ENCODE measurements at regions not wholly inside any gene's neighbourhood (a gene's known extent, or its start where the extent isn't known, plus 50 kb on each side); places are given as distances from the start of the nearest gene placed in this dataset.

DNA sequence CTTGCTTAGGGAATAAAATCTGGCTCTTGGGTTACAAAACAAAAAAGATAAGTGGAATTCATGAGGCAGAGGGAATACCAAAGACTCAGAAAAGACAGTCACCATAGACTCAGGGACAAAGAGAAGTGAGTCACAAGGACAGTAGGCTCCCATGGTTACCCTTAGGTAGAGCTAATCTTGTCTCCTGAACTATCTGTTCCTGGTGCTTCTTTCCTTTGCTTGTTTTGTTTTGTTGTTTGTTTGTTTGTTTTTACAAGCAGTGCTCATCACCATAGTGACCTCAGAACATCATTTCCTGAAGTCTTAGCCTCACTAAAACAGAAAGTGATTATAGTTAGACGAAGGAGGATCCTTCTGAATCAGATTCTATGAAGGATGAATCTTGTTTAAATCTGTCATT lies 142.3 kb upstream of the SOX21 start (continued):
- TF ChIP-seq, protein P1, sequence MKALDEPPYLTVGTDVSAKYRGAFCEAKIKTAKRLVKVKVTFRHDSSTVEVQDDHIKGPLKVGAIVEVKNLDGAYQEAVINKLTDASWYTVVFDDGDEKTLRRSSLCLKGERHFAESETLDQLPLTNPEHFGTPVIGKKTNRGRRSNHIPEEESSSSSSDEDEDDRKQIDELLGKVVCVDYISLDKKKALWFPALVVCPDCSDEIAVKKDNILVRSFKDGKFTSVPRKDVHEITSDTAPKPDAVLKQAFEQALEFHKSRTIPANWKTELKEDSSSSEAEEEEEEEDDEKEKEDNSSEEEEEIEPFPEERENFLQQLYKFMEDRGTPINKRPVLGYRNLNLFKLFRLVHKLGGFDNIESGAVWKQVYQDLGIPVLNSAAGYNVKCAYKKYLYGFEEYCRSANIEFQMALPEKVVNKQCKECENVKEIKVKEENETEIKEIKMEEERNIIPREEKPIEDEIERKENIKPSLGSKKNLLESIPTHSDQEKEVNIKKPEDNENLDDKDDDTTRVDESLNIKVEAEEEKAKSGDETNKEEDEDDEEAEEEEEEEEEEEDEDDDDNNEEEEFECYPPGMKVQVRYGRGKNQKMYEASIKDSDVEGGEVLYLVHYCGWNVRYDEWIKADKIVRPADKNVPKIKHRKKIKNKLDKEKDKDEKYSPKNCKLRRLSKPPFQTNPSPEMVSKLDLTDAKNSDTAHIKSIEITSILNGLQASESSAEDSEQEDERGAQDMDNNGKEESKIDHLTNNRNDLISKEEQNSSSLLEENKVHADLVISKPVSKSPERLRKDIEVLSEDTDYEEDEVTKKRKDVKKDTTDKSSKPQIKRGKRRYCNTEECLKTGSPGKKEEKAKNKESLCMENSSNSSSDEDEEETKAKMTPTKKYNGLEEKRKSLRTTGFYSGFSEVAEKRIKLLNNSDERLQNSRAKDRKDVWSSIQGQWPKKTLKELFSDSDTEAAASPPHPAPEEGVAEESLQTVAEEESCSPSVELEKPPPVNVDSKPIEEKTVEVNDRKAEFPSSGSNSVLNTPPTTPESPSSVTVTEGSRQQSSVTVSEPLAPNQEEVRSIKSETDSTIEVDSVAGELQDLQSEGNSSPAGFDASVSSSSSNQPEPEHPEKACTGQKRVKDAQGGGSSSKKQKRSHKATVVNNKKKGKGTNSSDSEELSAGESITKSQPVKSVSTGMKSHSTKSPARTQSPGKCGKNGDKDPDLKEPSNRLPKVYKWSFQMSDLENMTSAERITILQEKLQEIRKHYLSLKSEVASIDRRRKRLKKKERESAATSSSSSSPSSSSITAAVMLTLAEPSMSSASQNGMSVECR (CRISPR knock-in tag; IDR thresholded peaks at IDR 0.05; ENCODE audit: borderline replicate concordance): no peak
- TF ChIP-seq, protein P2, sequence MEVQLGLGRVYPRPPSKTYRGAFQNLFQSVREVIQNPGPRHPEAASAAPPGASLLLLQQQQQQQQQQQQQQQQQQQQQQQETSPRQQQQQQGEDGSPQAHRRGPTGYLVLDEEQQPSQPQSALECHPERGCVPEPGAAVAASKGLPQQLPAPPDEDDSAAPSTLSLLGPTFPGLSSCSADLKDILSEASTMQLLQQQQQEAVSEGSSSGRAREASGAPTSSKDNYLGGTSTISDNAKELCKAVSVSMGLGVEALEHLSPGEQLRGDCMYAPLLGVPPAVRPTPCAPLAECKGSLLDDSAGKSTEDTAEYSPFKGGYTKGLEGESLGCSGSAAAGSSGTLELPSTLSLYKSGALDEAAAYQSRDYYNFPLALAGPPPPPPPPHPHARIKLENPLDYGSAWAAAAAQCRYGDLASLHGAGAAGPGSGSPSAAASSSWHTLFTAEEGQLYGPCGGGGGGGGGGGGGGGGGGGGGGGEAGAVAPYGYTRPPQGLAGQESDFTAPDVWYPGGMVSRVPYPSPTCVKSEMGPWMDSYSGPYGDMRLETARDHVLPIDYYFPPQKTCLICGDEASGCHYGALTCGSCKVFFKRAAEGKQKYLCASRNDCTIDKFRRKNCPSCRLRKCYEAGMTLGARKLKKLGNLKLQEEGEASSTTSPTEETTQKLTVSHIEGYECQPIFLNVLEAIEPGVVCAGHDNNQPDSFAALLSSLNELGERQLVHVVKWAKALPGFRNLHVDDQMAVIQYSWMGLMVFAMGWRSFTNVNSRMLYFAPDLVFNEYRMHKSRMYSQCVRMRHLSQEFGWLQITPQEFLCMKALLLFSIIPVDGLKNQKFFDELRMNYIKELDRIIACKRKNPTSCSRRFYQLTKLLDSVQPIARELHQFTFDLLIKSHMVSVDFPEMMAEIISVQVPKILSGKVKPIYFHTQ (CRISPR knock-in tag; IDR thresholded peaks at IDR 0.05): no peak
- TF ChIP-seq KAT7 (CRISPR knock-in tag; IDR thresholded peaks at IDR 0.05; ENCODE audit: borderline replicate concordance) (no peak), SP1 (CRISPR knock-in tag; conservative IDR thresholded peaks at IDR 0.05) (no peak)
- TF ChIP-seq, protein P3, sequence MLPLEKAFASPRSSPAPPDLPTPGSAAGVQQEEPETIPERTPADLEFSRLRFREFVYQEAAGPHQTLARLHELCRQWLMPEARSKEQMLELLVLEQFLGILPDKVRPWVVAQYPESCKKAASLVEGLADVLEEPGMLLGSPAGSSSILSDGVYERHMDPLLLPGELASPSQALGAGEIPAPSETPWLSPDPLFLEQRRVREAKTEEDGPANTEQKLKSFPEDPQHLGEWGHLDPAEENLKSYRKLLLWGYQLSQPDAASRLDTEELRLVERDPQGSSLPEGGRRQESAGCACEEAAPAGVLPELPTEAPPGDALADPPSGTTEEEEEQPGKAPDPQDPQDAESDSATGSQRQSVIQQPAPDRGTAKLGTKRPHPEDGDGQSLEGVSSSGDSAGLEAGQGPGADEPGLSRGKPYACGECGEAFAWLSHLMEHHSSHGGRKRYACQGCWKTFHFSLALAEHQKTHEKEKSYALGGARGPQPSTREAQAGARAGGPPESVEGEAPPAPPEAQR (CRISPR knock-in tag; IDR thresholded peaks at IDR 0.05): no peak

DNA sequence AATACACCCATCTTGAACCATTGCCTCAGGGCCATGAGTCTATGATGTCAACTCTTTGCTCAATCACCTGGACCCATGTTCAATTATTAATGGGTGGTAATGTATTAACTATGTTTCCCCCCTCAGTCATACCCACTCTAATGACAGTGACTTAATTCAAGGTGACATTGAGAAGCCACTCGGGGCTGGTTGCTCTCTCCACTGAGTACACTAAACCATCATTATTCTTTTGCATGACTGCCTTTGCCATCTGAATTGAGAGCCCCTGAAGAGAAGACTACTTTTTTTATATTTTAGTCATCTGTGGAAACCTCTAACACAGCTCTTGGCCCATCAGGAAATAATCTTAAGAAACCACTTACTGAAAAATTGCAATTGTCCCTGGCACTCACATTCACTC lies 139.2 kb upstream of the SOX21 start:
- POLR2A ChIA-PET: no interaction called here
- no peak overlapping the region for H3K4me3 Mint-ChIP-seq
- TF ChIP-seq NFYB (CRISPR knock-in tag; conservative IDR thresholded peaks at IDR 0.05; ENCODE audit: low read depth): no peak
- TF ChIP-seq SP1 (CRISPR knock-in tag; conservative IDR thresholded peaks at IDR 0.05): no peak
- TF ChIP-seq IRF2 (CRISPR knock-in tag; IDR thresholded peaks at IDR 0.05; ENCODE audit: borderline replicate concordance, low read depth): no peak
- TF ChIP-seq CDX4 (CRISPR knock-in tag; IDR thresholded peaks at IDR 0.05; ENCODE audit: borderline replicate concordance): no peak
- TF ChIP-seq NFE2L1 (CRISPR knock-in tag; IDR thresholded peaks at IDR 0.05): no peak
- TF ChIP-seq FOXP1 (CRISPR knock-in tag; IDR thresholded peaks at IDR 0.05; ENCODE audit: borderline replicate concordance): no peak
- TF ChIP-seq, protein P4, sequence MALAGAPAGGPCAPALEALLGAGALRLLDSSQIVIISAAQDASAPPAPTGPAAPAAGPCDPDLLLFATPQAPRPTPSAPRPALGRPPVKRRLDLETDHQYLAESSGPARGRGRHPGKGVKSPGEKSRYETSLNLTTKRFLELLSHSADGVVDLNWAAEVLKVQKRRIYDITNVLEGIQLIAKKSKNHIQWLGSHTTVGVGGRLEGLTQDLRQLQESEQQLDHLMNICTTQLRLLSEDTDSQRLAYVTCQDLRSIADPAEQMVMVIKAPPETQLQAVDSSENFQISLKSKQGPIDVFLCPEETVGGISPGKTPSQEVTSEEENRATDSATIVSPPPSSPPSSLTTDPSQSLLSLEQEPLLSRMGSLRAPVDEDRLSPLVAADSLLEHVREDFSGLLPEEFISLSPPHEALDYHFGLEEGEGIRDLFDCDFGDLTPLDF (CRISPR knock-in tag; IDR thresholded peaks at IDR 0.05): no peak
- TF ChIP-seq, protein P2 (CRISPR knock-in tag; IDR thresholded peaks at IDR 0.05): no peak
- TF ChIP-seq PRRX2 (CRISPR knock-in tag; IDR thresholded peaks at IDR 0.05): no peak
- no peak for TF ChIP-seq SMAD4 (CRISPR knock-in tag; IDR thresholded peaks at IDR 0.05)
- TF ChIP-seq, protein P5, sequence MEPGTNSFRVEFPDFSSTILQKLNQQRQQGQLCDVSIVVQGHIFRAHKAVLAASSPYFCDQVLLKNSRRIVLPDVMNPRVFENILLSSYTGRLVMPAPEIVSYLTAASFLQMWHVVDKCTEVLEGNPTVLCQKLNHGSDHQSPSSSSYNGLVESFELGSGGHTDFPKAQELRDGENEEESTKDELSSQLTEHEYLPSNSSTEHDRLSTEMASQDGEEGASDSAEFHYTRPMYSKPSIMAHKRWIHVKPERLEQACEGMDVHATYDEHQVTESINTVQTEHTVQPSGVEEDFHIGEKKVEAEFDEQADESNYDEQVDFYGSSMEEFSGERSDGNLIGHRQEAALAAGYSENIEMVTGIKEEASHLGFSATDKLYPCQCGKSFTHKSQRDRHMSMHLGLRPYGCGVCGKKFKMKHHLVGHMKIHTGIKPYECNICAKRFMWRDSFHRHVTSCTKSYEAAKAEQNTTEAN (CRISPR knock-in tag; IDR thresholded peaks at IDR 0.05): no peak
- TF ChIP-seq, protein P6, sequence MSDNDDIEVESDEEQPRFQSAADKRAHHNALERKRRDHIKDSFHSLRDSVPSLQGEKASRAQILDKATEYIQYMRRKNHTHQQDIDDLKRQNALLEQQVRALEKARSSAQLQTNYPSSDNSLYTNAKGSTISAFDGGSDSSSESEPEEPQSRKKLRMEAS (CRISPR knock-in tag; IDR thresholded peaks at IDR 0.05): no peak
- TF ChIP-seq E2F4 (CRISPR knock-in tag; IDR thresholded peaks at IDR 0.05; ENCODE audit: borderline replicate concordance, low read depth): no peak
- no peak for TF ChIP-seq NFATC4 (CRISPR knock-in tag; IDR thresholded peaks at IDR 0.05)
- no peak for TF ChIP-seq CREB1 (CRISPR knock-in tag; IDR thresholded peaks at IDR 0.05)

More for the DNA sequence above, 139.2 kb upstream of the SOX21 start:
- Mint-ChIP-seq H3K36me3 (peaks cover 15% of the 10 kb centered on the region; the same call in 1 of the 2 replicates), H3K4me1 (no peaks in the 10 kb centered on the region), H3K9me3 (peaks cover 33% of the 10 kb centered on the region), H3K27ac (no peak overlapping the region), H3K27me3 (ENCODE audit: low read depth) (peaks cover 2% of the 10 kb centered on the region; the same call in 1 of the 2 replicates)
- DNase-seq (ENCODE audit: low spot score) (no peak), ATAC-seq (no peak)
- CTCF ChIA-PET: no interaction called here
